SK-N-SH treated with all-trans-retinoic acid at 6 μM for 48 hours (cell line): ENCODE measurements at regions not wholly inside any gene's neighbourhood (a gene's known extent, or its start where the extent isn't known, plus 50 kb on each side); places are given as distances from the start of the nearest gene placed in this dataset.

Experiments
- ATAC-seq: fragments of 200-7000 bp; cut with Tn5 transposase; 3 replicates; pipeline ENCODE4 v1.9.1; 2020; ENCODE audit warnings: mild to moderate bottlenecking, moderate library complexity
- ARNTL ChIP-seq: fragments of 450-650 bp; formaldehyde crosslinking; IDR thresholded peaks from 2 replicates; pipeline ENCODE4 v1.5.0; 2020; ENCODE audit warnings: low read depth, mild to moderate bottlenecking, moderate library complexity, borderline replicate concordance
- BACH2 ChIP-seq: fragments of 250-450 bp; sonication (Bioruptor Pico); IDR thresholded peaks from 2 replicates; pipeline ENCODE4 v1.9.0; 2021; ENCODE audit warnings: mild to moderate bottlenecking, borderline replicate concordance
- CREB5 ChIP-seq: fragments of 250-450 bp; sonication (Bioruptor Pico); IDR thresholded peaks from 2 replicates; pipeline ENCODE4 v1.5.1; 2020; ENCODE audit warnings: low read depth, mild to moderate bottlenecking, moderate library complexity
- CSDC2 ChIP-seq: fragments of 250-450 bp; sonication (Bioruptor Pico); IDR thresholded peaks from 2 replicates; pipeline ENCODE4 v1.5.0; 2020; ENCODE audit warnings: mild to moderate bottlenecking, moderate library complexity
- CSRNP3 ChIP-seq: fragments of 250-450 bp; sonication (Bioruptor Pico); IDR thresholded peaks from 2 replicates; pipeline ENCODE4 v1.5.1; 2021; ENCODE audit warnings: mild to moderate bottlenecking, moderate library complexity
- ISL1 ChIP-seq: fragments of 250-450 bp; sonication (Bioruptor Pico); IDR thresholded peaks from 2 replicates; pipeline ENCODE4 v2.1.2; 2022; ENCODE audit warnings: mild to moderate bottlenecking, moderate library complexity
- OSR1 ChIP-seq: fragments of 250-450 bp; sonication (Bioruptor Pico); IDR thresholded peaks from 2 replicates; pipeline ENCODE4 v1.8.0; 2022; ENCODE audit warnings: moderate library complexity, mild to moderate bottlenecking, inconsistent platforms
- PATZ1 ChIP-seq: fragments of 250-450 bp; sonication (Bioruptor Pico); IDR thresholded peaks from 2 replicates; pipeline ENCODE4 v1.8.0; 2020; ENCODE audit warnings: mild to moderate bottlenecking, moderate library complexity, borderline replicate concordance
- POU6F1 ChIP-seq: fragments of 250-450 bp; sonication (Bioruptor Pico); IDR thresholded peaks from 2 replicates; pipeline ENCODE4 v1.8.0; 2021; ENCODE audit warnings: low read depth, mild to moderate bottlenecking, moderate library complexity, borderline replicate concordance
- PPARA ChIP-seq: fragments of 250-450 bp; sonication (Bioruptor Pico); IDR thresholded peaks from 2 replicates; pipeline ENCODE4 v1.5.0; 2020; ENCODE audit warnings: mild to moderate bottlenecking, borderline replicate concordance
- RARB ChIP-seq: fragments of 250-450 bp; sonication (Bioruptor Pico); IDR thresholded peaks from 2 replicates; pipeline ENCODE4 v1.8.0; 2021; ENCODE audit warnings: mild to moderate bottlenecking, moderate library complexity
- SNAI2 ChIP-seq: fragments of 250-450 bp; sonication (Bioruptor Pico); IDR thresholded peaks from 2 replicates; pipeline ENCODE4 v1.5.0; 2020; ENCODE audit warnings: mild to moderate bottlenecking, moderate library complexity
- TCF4 ChIP-seq: fragments of 250-450 bp; sonication (Bioruptor Pico); IDR thresholded peaks from 2 replicates; pipeline ENCODE4 v1.8.0; 2021; ENCODE audit warnings: mild to moderate bottlenecking, moderate library complexity, borderline replicate concordance
- TOX ChIP-seq: fragments of 250-450 bp; sonication (Bioruptor Pico); IDR thresholded peaks from 2 replicates; pipeline ENCODE4 v1.8.0; 2021; ENCODE audit warnings: mild to moderate bottlenecking, moderate library complexity, borderline replicate concordance
- TSHZ2 ChIP-seq: fragments of 250-450 bp; sonication (Bioruptor Pico); IDR thresholded peaks from 2 replicates; pipeline ENCODE4 v1.5.0; 2020; ENCODE audit warnings: mild to moderate bottlenecking, moderate library complexity
- ZFP3 ChIP-seq: fragments of 250-450 bp; sonication (Bioruptor Pico); IDR thresholded peaks from 2 replicates; pipeline ENCODE4 v1.5.0; 2020; ENCODE audit warnings: mild to moderate bottlenecking, moderate library complexity
- ZFP30 ChIP-seq: fragments of 450-650 bp; formaldehyde crosslinking; IDR thresholded peaks from 2 replicates; pipeline ENCODE4 v1.5.0; 2022; ENCODE audit warnings: mild to moderate bottlenecking, moderate library complexity
- ZNF565 ChIP-seq: fragments of 450-650 bp; formaldehyde crosslinking; conservative IDR thresholded peaks from 2 replicates; pipeline ENCODE4 v1.5.0; 2020; ENCODE audit warnings: low read depth, mild to moderate bottlenecking, moderate library complexity
- ZNF70 ChIP-seq: fragments of 450-650 bp; formaldehyde crosslinking; IDR thresholded peaks from 2 replicates; pipeline ENCODE4 v1.5.0; 2020; ENCODE audit warnings: mild to moderate bottlenecking, moderate library complexity
- ZNF8 ChIP-seq: fragments of 450-650 bp; formaldehyde crosslinking; IDR thresholded peaks from 2 replicates; pipeline ENCODE4 v1.5.0; 2020; ENCODE audit warnings: mild to moderate bottlenecking, moderate library complexity

GRCh38 chr2:790634-791245, 113.5 kb upstream of the TMEM18 start:
- TF ChIP-seq ZFP30 (no peak), SNAI2 (CRISPR knock-in tag) (no peak), ZNF565 (CRISPR knock-in tag) (no peak), CSRNP3 (no peak), ARNTL (CRISPR knock-in tag) (no peak), TOX (CRISPR knock-in tag) (no peak), ZNF70 (CRISPR knock-in tag) (no peak), CREB5 (no peak), ZFP3 (CRISPR knock-in tag) (no peak), PPARA (CRISPR knock-in tag) (no peak), POU6F1 (CRISPR knock-in tag) (no peak)
- ATAC-seq = no peak

- no peak for TF ChIP-seq ZNF8 (CRISPR knock-in tag)
- no peak for TF ChIP-seq TSHZ2 (CRISPR knock-in tag)
- TF ChIP-seq OSR1 (CRISPR knock-in tag) = no peak
- TF ChIP-seq TCF4 = no peak
- TF ChIP-seq PATZ1 (CRISPR knock-in tag) = no peak
- no peak for TF ChIP-seq ZFP3 (CRISPR knock-in tag)
- no peak for ATAC-seq
Measured at GRCh38 chr2:790081-790480, 112.9 kb upstream of the TMEM18 start.

GRCh38 chr2:789529-789928, 112.3 kb upstream of the TMEM18 start:
- no peak for ATAC-seq
- no peak for TF ChIP-seq ARNTL (CRISPR knock-in tag)
- TF ChIP-seq TOX (CRISPR knock-in tag) = no peak
- TF ChIP-seq TCF4 = no peak
- TF ChIP-seq ISL1 (CRISPR knock-in tag) = no peak
- no peak for TF ChIP-seq ZFP3 (CRISPR knock-in tag)
- no peak for TF ChIP-seq RARB (CRISPR knock-in tag)

GRCh38 chr2:788227-789032, 111.2 kb upstream of the TMEM18 start:
- ATAC-seq = no peak
- TF ChIP-seq CREB5 = no peak
- TF ChIP-seq ZNF70 (CRISPR knock-in tag) = no peak
- no peak for TF ChIP-seq BACH2 (CRISPR knock-in tag)
- TF ChIP-seq TOX (CRISPR knock-in tag) = no peak
- no peak for TF ChIP-seq TCF4
- no peak for TF ChIP-seq OSR1 (CRISPR knock-in tag)
- TF ChIP-seq CSDC2 (CRISPR knock-in tag) = no peak
- TF ChIP-seq CSRNP3 = no peak
